Vagina (tissue), 2 donors: ENCODE measurements at regions not wholly inside any gene's neighbourhood (a gene's known extent, or its start where the extent isn't known, plus 50 kb on each side); places are given as distances from the start of the nearest gene placed in this dataset.

ENCODE experiments used
- POLR2A ChIP-seq, 2 donors: fragments of 450-650 bp; IDR thresholded peaks; one replicate each; pipeline ENCODE4 v1.6.1; 2017; ENCODE audit warnings: antibody characterized with exemption in 2 of 2, mild to moderate bottlenecking in 2 of 2, moderate library complexity in 2 of 2
- TF ChIP-seq, protein P1 (sequence below), 3 experiments: fragments of 450-650 bp in 2 of 3; fragments of 200-600 bp in 1 of 3; sonication (generic) in 1 of 3; IDR thresholded peaks; one replicate each; pipeline ENCODE4 v1.5.1; 2017 to 2019; ENCODE audit warnings: antibody characterized with exemption in 3 of 3, mild to moderate bottlenecking in 2 of 3, moderate library complexity in 2 of 3

DNA sequence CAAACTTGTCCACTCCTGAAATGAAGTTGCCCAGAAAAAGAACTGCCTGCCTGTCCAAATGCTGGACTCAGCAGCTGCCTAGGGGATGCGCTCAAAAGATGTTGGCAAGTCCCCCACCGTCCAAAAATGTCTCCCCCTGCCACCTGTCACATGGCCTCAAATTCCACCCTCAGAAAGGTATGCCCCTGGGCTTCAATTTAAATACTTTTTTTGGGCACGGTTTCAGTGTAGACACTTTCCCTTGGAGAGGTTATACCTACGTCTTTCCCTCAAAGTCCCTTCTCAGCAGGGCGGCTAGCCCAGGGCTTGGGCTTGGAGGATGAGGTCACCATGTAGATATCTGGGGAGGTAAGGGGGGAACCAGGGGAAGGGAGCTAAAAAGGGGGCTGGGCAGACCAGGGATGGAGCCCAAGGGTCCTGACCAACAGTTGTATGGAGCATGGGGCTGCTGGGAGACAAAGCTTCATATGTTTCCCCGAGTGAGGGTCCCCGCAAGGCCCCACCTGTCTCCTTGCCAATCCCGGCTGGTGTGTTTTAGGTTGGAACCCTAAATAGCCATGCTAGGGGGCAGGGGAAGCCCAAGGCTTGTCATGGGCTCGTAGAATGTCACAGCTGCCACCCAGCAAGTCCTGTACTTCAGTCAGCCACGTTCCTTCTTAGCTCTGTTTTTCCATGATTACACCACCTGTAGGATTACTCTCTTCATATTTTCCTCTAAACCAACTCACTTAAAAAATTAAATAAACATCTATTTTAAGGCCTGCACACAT is 131.2 kb upstream of the TBX3 start:
- TF ChIP-seq, protein P1, sequence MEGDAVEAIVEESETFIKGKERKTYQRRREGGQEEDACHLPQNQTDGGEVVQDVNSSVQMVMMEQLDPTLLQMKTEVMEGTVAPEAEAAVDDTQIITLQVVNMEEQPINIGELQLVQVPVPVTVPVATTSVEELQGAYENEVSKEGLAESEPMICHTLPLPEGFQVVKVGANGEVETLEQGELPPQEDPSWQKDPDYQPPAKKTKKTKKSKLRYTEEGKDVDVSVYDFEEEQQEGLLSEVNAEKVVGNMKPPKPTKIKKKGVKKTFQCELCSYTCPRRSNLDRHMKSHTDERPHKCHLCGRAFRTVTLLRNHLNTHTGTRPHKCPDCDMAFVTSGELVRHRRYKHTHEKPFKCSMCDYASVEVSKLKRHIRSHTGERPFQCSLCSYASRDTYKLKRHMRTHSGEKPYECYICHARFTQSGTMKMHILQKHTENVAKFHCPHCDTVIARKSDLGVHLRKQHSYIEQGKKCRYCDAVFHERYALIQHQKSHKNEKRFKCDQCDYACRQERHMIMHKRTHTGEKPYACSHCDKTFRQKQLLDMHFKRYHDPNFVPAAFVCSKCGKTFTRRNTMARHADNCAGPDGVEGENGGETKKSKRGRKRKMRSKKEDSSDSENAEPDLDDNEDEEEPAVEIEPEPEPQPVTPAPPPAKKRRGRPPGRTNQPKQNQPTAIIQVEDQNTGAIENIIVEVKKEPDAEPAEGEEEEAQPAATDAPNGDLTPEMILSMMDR (IDR thresholded peaks at IDR 0.05), result no peak
- no peak for TF ChIP-seq POLR2A (IDR thresholded peaks at IDR 0.05)
